ENCODE measurements at regions not wholly inside any gene's neighbourhood (a gene's known extent, or its start where the extent isn't known, plus 50 kb on each side); places are given as distances from the start of the nearest gene placed in this dataset.

- 64 to 69% (median 66%) methylated on average over 3 of the region's 3 CpGs for WGBS, 4 donors
These were observed 83.9 kb upstream of the IPO9 start for GRCh38 chr1:201745023-201745422.

GRCh38 chr1:201746156-201746555 is 82.8 kb upstream of the IPO9 start:
- Histone ChIP-seq H3K4me3 (no peak overlapping the region), H3K9me3 (replicated peaks in 1 of 3) (no peaks in the 10 kb centered on the region), H3K27me3 (no peaks in the 10 kb centered on the region), H3K27ac (no peak overlapping the region), H3K4me1 (replicated peaks in 1 of 2) (peaks cover 0 to 10% of the 10 kb centered on the region in 2 donors), H3K36me3 (replicated peaks in 1 of 2) (no peaks in the 10 kb centered on the region)
- intact Hi-C loops (cut with DNase I), result no loop called here
- TF ChIP-seq CTCF (IDR thresholded peaks at IDR 0.05), result no peak
- no peak for TF ChIP-seq POLR2A (IDR thresholded peaks at IDR 0.05)
- no peak for DNase-seq

More at GRCh38 chr1:201745023-201745422, 83.9 kb upstream of the IPO9 start:
- Histone ChIP-seq H3K27me3 (no peaks in the 10 kb centered on the region), H3K36me3 (replicated peaks in 1 of 2) (no peaks in the 10 kb centered on the region), H3K9me3 (replicated peaks in 1 of 3) (no peaks in the 10 kb centered on the region), H3K4me1 (replicated peaks in 1 of 2) (peaks cover 0 to 5% of the 10 kb centered on the region in 2 donors), H3K27ac (no peak overlapping the region), H3K4me3 (no peak overlapping the region)
- TF ChIP-seq CTCF (IDR thresholded peaks at IDR 0.05) (no peak), POLR2A (IDR thresholded peaks at IDR 0.05) (no peak)
- intact Hi-C loops (cut with DNase I), result no loop called here
- DNase-seq, result no peak

- Histone ChIP-seq H3K4me1 (replicated peaks in 1 of 2) (peaks cover 0 to 12% of the 10 kb centered on the region in 2 donors), H3K27me3 (no peaks in the 10 kb centered on the region), H3K9me3 (replicated peaks in 1 of 3) (no peaks in the 10 kb centered on the region), H3K36me3 (replicated peaks in 1 of 2) (no peaks in the 10 kb centered on the region), H3K27ac (no peak overlapping the region), H3K4me3 (no peak overlapping the region)
- intact Hi-C loops (cut with DNase I), result no loop called here
- 79 to 86% (median 86%) methylated on average over 5 of the region's 5 CpGs for WGBS, 4 donors
- no peak for DNase-seq
- no peak for TF ChIP-seq POLR2A (IDR thresholded peaks at IDR 0.05)
- TF ChIP-seq CTCF (IDR thresholded peaks at IDR 0.05), result no peak
These were observed 81.7 kb upstream of the IPO9 start for GRCh38 chr1:201747261-201747660.

- no peak for DNase-seq
- no peaks in the 10 kb centered on the region for H3K9me3 ChIP-seq (replicated peaks in 1 of 3)
- peaks cover 0 to 12% of the 10 kb centered on the region in 2 donors for H3K4me1 ChIP-seq (replicated peaks in 1 of 2)
- TF ChIP-seq POLR2A (IDR thresholded peaks at IDR 0.05) (no peak), CTCF (IDR thresholded peaks at IDR 0.05) (no peak)
- no peaks in the 10 kb centered on the region for H3K36me3 ChIP-seq (replicated peaks in 1 of 2)
- intact Hi-C loops (cut with DNase I), result no loop called here
- H3K27me3 ChIP-seq, result no peaks in the 10 kb centered on the region
- H3K27ac ChIP-seq, result no peak overlapping the region
- 33 to 58% (median 58%) methylated on average over 1 of the region's 1 CpG; no CpG with 5 or more reads in 1 of the 4 donors for WGBS, 4 donors
- no peak overlapping the region for H3K4me3 ChIP-seq
These were observed 80.6 kb upstream of the IPO9 start for GRCh38 chr1:201748335-201748734.
